Kidney capillary endothelial cell (primary cell): ENCODE measurements at regions not wholly inside any gene's neighbourhood (a gene's known extent, or its start where the extent isn't known, plus 50 kb on each side); places are given as distances from the start of the nearest gene placed in this dataset.

Experiments used
- DNase-seq: peaks from one replicate; pipeline ENCODE4 v3.0.0-alpha.2; 2018; ENCODE audit warnings: low spot score

DNA sequence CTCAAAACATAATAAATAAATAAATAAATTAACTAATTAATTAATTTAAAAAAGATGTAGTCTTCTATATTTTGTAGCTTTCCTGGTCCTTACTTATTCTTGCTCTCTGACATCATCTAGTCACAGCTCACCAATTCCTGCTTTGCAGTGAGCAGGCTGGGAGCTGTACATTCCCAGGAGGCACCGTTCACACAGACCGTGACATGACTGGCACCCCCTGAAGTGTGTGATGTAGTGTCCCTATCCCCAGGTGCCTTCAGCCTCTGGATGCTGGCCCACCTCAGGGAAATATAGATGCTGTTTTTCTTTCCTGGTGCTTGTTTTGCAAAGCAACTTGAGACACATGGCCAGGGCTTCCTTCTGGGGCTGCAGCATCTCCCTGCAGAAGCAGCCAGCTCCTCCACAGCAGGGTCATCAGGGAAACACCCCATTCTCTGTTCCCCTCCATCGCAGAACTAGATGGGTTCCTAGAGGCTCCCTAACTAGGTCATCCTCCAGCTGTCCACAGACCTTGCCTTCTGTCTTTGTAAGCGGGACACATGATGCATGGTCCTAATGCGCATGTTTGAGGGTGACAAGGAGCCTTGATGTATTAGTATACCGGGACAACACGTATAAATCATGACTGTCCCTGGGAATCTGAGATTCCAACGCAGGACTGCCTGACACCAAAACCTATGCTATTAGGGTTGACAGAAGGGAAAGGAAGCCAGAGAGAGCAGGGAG lies 76.4 kb downstream of the RHOB start:
- DNase-seq: no peak

DNA sequence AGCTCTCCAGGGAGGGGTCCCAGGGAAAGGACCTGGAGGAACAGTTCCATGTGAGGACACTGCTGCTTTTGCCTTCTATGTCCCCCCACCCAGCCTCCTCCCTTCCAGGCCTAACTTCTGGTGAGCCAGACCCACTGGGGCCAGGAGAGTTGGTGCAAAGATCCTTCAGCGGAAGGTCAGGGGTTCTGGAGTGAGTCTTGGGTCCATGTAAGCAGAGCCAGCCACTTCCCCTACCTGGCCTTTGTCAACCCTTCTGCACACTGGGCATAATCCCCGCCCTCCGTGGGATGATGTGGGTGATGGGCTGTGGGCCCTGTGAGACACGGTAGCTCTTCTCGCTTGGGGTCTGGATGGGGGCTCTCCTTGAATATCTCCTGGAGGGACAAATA lies 76.9 kb downstream of the RHOB start:
- DNase-seq: no peak

DNA sequence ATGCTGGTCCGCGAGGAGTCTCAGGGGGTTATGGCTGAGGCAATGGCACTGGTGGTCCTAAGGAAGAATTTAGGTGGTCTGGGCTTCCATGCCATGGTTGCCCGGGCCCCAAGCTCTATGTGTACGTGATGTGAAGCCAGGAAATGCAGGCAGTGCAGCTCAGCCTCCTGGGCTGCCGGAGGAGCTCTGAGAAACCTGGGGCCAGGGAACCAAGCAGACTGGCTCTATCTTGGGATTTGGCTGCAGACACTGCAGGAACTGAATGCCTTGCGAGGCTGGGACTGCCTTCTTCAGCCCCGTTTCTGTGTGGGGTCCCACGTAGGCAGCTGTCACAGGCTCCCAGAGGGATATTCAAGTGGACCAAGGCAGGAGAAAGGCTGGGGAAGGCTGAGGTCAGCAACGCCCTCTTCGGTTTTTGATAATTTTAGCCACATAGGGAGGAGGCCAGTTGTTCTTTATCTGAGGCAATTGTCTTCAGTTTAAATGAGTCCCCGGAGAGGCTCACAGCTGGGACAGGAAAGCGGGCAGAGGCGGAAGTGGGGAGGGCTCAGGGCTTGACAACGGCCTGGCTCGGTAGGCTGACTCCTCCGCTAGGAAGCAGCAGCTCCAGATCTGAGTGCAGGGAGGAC lies 77.7 kb downstream of the RHOB start:
- peak; percentile 41 for DNase-seq

DNA sequence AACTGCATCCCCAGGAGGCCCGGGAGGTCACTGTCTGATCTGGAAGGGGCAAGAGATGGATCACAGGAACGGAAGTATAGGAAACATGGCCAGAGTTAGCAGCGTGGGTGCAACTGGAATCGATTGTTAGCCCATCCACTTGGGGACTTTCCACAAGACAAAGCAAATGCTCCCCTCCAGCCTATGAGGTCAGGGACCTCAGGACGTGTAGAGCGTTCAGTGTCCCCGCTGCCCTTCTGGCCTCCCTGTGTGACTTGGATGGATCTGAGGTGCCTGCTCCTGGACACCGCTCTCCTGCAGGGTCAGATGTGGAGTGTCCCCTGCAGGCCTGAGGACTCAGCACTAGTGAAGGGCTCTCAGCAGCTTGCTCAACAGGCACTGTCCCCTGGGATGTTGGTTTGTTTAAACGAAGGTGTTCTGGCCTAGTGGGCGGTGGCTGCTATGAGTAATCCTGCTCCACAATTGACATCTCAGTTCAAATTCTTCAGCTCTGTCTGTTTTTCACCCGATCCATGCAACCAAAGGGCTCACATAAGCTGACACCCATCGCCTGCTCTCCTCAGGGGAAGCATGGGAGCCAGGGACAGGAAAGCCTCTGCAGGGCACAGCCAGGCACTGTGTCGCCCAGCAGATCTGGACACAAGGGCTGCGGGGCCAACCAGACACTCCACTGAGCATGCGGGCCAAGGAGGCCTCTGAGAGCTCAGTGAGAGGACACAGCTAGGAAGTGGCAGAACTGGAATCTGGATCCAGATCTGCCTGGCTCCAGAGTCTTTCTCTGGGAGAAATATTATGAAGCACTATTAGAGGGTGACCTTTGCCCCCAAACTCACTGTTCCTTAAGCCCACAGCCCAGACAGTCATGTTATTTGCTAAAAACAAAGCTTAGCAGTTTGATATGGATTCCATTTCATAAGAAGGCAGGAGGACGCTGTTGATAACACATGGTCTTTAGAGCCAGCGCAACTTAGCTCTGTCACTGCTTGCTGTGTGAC lies 78.5 kb downstream of the RHOB start:
- DNase-seq: no peak

DNA sequence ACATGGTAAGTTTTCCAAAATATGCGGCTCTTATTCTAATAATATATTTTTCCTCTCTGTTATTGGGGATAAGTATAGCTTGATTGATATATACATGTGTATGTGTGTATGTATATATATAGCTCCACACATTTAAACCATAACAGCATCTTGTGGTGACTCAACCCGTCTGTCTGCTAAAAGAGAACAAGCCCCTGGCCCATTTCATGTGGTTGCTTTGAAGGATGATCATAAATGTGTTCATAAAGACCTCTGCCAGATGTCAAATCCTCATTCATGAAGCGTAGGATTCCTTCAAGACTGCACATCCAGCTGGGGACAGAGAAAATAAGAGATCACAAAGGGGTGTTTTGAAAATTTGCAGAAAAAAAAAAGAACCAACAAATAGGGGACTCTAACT lies 79.3 kb downstream of the RHOB start:
- DNase-seq: no peak

DNA sequence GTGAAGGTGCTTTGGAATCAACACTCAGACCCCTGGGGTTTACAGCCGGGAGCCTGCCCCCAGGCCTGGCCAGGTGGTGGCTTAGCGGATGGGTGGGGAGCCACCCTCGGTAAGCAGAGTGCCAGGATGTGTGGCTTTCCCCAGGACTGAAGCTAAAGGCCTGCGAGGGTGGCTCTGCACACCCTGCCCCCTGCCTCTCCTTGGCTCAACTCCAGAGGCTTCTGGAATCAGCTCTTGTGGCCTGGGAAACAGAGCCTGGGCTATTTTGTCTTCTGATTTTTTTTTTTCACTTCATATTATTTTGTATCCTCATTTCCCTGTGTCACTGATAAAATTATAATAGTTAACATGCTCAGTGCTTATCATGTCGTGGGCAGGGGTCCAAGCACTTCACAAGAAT lies 79.8 kb downstream of the RHOB start:
- no peak for DNase-seq

DNA sequence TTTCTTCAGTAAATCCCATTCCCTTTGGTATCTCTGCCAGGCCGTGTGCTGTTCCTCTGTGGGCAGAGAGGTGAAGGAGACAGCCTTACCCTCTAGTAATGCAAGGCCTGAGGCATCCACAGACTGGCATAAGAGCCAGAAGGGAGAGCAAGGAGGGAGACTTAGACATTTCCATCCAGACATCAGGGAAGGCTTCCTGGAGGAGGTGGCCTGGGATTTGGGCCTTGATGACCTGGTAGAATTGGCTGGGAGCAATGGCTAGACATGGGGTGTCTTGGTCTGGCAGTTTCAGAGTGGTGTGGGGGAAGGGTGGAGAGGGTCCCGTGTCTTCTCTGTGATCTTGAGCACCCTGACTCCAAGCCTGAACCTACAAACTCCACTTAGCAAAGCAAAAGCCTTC lies 81.8 kb downstream of the RHOB start:
- DNase-seq: no peak

DNA sequence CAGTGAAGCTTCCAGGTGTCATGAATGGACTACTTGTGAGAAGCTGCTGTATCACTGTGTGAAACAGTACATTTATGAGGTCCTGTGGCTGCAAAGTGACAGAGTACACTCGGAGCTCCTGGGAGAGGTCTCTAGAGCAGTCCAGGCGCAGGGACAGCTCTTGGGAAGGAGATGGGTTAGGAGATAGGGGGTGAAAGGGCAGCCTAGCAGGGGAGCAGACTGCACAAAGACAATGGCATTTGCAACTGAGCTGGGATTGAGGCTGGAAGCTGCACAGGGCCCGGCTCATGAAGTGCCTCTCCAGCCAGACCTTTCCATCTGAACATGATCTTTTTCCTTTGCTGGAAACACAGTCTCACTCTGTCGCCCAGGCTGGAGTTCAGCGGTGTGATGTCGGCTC lies 83.6 kb downstream of the RHOB start:
- no peak for DNase-seq

DNA sequence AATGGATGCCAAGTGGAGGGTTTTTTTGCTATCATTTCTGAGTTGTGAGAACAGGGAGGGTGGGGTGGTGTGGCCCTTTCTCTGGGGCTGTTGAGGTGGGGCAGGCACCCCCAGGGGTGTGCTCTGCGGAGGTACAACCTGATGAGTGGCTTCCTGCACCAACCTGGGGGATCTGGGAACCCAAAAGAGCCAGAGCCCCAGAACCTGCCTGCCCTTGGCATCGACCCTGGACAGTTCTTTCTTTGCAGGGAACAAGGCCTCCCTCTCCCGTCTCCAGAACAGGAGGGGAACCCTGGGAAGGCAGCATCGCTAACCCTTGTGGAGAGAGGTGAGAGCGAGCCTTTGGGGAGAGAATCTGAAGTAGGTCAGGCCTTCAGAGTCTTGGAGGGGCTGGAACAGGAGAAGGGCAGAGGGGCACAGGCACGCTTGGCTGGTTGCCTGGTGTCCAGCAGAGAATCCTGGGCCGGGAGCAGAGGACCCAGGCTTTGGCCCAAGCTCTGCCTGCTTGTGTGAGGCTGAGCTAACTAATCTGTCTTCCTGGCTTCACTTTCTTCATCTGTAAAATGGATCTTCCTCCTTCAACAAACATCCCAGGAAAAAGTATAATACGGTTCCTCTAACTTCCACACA lies 84.9 kb downstream of the RHOB start:
- no peak for DNase-seq

DNA sequence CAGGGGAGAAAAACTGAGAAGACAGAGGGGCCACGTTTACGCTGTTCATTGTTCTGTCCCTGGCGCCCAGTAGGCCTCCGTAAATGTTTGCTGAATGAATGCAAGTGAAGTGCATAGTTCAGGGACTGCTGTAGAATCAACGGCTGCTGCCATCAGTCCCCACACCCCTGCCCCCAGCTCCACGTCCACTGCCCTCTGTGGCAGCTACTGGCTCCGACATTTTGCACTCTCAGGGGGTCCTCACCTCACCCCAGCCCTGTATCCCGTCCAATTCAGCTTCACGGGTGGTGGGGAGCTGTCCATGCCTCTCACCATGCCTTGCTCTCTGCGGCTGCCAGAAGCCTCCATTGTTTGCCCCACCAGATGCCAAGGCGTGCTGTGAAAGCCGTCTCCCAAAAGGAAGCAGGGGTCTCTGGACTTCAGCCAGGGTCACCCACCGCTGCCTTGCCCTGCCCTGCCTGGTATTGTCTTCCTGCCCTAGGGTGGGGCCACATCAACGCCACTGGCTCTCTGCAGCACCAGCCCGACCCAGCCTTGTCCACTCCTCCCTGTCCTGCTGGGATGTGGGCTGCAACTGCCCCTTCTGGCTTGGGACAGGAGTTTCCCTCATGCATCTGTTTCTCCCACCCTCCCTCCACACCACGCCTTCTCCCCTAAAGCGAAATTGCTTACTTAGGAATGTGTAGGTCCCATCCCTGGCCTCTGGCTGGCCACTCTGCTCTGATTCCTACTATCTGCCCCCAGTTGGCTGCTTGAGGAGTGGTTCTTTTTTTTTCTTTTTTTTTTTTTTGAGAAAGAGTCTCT lies 86.0 kb downstream of the RHOB start:
- no peak for DNase-seq

DNA sequence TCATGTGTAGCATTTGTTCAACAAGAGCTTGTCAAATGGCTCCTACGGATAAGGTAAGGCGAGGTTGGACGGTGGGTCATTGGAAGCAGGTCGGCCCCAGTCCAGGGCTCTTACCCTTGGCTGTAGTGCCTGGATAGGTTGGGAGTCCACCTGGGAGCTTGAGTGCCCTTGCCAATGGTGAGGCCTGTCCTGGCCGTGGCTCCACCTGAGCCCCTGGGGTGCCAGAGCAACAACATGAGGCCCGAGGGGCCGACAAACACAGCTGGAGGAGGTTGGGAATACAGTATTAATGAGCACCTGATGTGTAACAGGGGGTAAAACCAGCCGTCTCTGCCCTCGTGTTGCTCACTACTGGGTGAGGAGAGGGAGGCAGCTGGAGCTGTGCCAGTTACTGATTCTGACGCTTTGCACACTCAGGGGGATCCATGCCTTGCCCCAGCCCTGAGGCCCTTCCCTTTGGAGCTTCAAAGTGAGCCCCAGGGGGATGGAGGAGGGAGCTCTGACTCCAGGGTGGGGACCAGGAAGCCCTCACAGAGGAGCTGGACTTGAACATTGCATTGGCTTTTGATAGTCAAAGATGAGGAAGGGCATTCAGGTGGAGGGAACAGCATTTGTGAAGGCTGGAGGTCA lies 87.2 kb downstream of the RHOB start:
- no peak for DNase-seq

DNA sequence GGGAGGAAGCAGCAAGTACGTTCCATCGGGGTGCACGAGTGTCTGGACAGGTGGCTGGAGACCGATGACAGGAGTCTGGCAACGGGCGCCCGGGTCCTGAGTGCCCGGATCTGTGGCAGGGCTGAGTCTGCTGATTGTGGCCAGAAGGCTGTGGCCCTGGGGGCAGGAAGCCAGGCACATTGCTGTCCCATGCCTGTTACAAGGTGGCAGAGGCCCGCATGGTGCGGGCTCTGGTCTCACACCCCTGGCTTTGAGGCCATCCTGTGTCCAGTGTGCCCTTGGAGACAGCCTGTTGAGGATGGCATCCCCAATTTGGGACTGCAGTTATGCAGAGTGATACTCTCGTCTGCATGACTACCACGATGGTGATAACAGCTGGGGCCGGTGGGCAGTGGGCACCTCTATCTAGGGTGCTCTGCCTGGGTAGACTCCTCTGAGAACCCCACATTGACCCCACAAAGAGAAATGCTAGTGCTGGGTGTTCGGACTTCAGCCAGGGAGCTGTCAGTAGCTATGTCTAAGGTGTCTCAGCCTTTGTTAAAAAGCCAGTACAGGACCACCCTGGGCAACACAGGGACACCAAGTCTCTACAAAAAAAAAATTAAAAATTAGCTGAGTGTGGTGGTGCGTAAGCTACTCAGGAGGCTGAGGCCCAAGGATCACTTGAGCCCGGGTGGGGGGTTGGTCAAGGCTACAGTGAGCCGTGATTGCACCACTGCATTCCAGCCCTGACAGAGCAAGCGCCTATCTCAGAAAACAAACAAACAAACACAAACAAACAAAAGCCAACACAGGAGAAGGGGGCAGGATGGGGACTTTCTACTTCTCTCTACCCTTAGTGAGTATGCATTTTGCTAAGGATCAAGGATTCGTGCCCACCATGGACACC lies 88.3 kb downstream of the RHOB start:
- DNase-seq: no peak

DNA sequence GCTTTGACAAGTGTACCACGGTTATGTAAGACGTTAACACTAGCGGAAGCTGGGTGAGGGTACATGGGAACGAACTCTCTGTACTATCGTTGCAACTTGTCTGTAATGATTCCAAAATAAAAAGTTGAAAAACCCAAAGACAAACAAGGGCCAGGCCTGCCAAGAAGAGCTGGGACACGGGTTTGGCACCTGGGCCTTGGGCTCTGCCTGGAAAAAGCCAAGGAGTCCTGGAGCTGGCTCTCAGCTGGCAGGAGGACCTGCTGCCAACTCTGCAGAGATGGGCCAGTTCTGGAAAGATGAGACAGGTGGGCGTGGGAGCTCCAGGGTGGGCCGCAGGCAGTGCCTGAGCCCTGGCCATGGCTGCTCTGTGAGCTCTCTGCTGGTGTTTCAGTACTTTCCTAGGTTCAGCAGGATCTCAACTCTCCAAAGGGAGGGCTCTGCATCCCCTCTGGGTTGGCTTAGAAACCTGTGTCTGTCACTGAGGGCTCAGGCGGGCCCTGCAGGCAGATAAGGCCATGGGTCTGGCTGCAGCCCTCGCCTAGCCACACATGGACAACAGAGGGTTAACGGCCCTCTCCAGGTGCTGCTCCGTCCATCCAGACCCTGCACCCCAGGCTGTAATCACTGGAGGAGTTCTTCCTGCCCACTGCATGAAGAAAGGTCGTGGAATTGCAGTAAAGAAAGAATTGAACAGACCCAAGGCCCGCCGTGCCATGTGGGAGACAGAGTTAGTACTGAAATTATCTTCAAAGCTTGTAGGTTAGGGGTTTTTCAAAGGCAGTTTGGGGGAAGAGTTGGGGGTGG lies 89.9 kb downstream of the RHOB start:
- DNase-seq: no peak

DNA sequence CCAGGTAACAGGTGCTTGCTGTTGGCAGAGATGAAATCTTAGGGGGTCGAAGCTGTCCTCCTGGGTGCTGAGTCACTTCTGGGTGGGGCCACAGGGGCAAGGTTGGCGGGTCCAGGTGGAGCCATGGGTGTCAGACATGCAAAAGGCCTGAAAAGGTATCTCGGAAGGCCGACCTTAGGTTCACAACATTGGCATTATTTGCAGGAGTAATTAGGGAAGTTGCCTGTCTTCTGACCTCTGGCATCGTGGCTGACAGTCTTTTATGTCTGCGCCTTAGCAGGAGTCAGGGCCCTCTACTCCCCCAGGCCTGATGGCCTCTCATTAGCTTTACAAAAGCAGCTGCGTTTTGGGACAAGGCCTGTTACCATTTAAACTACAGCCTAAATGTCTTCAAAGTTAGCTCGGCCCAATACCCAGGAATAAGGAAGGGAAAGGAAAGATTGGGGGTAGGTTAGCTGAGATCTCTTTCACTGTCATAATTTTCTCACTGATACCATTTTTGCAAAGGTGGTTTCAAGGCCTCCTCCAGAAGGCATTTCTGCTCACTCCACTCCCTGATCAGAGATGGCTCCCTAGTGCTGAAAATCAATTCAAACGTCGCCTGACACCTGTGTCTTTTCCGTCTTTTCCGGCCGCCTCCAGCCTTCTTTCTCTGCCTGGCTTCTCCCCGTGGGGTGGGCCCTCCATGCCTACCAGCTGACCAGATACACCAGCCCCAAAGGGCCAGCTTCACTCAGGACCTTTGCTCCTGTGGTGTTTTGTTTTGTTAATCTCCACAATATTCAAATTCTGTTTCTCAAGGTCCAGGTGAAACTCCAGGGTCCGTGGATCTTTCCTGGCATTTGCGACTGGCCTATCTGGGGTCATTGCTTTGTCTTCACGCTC lies 90.8 kb downstream of the RHOB start:
- DNase-seq: no peak

DNA sequence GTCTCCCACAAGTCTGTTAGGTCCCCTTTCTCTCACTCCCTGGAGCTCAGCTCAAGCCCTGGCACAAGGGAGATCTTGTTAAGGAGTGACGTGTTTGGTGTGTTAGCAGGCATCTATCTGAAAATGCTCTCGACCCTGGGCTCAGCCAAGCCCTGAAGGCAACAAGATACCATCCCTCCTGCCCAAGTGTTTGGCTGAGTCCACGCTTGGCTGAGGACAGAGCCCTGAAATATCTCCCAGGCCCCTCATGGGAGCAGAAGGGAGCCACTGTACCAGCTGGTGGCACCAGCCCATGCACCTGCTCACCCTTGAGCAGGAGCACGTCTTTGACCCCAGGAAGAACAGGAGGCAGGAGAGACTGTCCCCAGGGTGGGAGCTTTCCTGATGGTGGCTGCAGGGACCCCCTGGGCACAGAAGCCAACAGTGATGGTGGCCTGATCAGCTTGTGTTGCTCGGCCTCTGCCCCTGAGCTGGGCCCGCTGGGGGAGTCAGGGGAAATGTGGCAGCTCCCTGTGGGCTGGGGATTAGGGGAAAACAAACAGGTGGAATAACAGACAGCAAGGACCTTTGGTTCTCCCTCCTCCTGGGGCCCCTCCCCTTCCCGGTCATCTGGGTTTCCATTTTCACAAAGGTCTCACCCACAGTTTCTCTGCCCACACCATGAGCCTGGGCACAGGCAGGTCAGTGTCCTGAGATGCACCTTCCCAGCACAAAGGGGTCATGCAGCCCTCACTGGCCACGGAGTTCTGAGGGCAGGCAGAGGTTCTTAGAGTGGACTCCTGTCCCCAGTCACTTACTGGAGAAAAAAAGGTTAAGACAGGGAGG lies 91.6 kb downstream of the RHOB start:
- DNase-seq: no peak

DNA sequence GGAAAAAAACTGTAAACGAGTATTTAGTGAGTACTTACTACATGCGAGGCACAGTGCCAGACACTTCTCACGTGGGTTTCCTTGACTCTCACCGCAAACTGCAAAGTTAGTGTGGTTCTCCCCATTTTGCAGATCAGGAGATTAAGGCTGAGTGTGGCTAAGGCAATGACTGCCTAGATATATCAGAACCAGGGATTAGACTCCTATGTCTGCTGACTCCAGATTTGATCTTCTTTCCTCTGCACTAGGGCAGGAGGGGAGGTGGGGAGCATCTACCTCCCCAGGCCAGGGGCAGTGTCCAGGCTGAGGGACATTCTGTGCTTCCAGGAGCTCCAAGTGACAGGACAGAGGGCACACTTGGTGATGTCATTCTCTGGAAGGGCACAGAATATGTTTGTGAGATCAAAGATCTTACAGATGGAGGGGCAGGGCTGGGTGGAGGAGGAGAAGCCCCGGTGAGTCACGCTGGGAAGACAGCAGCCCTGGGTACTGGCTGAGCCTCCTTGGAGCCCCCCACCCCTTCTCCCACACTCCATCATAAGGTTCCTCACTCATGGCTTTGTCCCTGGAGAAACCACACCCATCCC lies 92.4 kb downstream of the RHOB start:
- no peak for DNase-seq
